RWPE1 (cell line): ENCODE measurements at regions not wholly inside any gene's neighbourhood (a gene's known extent, or its start where the extent isn't known, plus 50 kb on each side); places are given as distances from the start of the nearest gene placed in this dataset.
A peak's percentile ranks its signal among the peaks of the same experiment; 100 is the strongest.

Source experiments
- CTCF ChIA-PET: fragments of 350-600 bp; sonication (Branson Sonifier 250); formaldehyde crosslinking; extraction: SDS; loops from one replicate; lab custom pipeline; 2021; lab: Yijun Ruan, JAX
- POLR2A ChIA-PET: fragments of 400-600 bp; formaldehyde crosslinking; extraction: SDS; loops from one replicate; lab custom pipeline; 2020; ENCODE audit warnings: antibody characterized with exemption; ENCODE audit not compliant: low non-redundant PET; lab: Yijun Ruan, JAX
- DNase-seq: peaks from one replicate; pipeline ENCODE4 v3.0.0; 2012; ENCODE audit warnings: low spot score
- H3K27ac ChIP-seq: fragments of 450-650 bp; 2 replicates; pipeline ENCODE4 v1.5.1; 2017
- TF ChIP-seq, protein P1 (sequence below): fragments of 450-650 bp; conservative IDR thresholded peaks from 2 replicates; pipeline ENCODE4 v1.5.1; 2017; ENCODE audit warnings: low read depth, mild to moderate bottlenecking

- DNase-seq, result no peak
- POLR2A ChIA-PET, result no interaction called here
- CTCF ChIA-PET, result no interaction called here
- TF ChIP-seq, protein P1, sequence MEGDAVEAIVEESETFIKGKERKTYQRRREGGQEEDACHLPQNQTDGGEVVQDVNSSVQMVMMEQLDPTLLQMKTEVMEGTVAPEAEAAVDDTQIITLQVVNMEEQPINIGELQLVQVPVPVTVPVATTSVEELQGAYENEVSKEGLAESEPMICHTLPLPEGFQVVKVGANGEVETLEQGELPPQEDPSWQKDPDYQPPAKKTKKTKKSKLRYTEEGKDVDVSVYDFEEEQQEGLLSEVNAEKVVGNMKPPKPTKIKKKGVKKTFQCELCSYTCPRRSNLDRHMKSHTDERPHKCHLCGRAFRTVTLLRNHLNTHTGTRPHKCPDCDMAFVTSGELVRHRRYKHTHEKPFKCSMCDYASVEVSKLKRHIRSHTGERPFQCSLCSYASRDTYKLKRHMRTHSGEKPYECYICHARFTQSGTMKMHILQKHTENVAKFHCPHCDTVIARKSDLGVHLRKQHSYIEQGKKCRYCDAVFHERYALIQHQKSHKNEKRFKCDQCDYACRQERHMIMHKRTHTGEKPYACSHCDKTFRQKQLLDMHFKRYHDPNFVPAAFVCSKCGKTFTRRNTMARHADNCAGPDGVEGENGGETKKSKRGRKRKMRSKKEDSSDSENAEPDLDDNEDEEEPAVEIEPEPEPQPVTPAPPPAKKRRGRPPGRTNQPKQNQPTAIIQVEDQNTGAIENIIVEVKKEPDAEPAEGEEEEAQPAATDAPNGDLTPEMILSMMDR, result no peak
- H3K27ac ChIP-seq, result no peak overlapping the region
Observed at GRCh38 chr1:81115422-81115821, 685.3 kb upstream of the ADGRL2 start.

DNA sequence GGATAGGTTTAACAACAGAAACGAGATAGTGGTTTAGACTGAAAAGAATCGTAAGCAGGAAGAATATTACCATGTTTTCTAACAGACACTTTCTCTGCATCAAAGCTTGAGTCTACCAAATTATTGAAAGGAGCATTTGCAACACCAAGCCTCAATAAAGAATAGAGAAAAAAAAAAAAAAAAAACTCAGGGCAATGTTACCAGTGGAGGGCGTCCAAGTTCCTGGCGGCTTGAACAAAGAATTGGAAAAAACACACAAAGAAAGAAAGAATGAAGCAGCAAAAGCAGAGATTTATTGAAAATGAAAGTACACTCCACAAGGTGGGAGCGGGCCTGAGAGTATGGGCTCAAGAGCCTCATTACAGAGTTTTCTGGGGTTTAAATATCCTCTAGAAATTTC, 686.5 kb upstream of the ADGRL2 start:
- ChIA-PET POLR2A (no interaction called here), CTCF (no interaction called here)
- no peak for DNase-seq
- TF ChIP-seq, protein P1, result no peak
- H3K27ac ChIP-seq, result no peak overlapping the region

- TF ChIP-seq, protein P1, result no peak
- H3K27ac ChIP-seq, result no peak overlapping the region
- DNase-seq, result peak; percentile 2
- POLR2A ChIA-PET, result no interaction called here
- CTCF ChIA-PET, result interaction anchor here (0.5 kb wide), 1 partner anchor 211 kb away, joined by 4 read pairs; no protein-coding TSS in a partner anchor
Observed at GRCh38 chr1:81113688-81114087, 687.0 kb upstream of the ADGRL2 start.

- ChIA-PET POLR2A (no interaction called here), CTCF (no interaction called here)
- TF ChIP-seq, protein P1, result no peak
- H3K27ac ChIP-seq, result no peak overlapping the region
- peak; percentile 39 for DNase-seq
Observed at GRCh38 chr1:81111818-81112217, 688.9 kb upstream of the ADGRL2 start.

DNA sequence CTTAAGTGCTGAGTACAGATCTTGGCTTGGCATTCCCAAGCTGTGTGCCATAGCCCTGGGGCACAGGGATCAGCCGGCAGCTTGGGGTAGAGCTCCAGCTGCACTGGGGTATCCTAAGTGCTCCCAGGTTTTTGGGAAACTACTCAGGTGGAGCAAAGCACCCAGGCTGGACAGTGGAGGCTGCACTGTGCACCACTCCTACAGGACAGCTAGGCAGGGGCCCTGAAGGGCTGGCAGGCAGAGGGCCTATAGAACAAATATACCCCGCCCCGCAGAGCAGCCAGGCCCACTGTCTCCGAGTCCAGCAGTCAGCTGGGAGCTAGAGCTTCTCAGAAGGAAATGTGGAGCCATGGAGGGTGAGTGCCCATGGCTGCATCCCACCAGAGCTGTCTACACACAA, 691.7 kb upstream of the ADGRL2 start:
- ChIA-PET CTCF (no interaction called here), POLR2A (no interaction called here)
- DNase-seq, result no peak
- no peak overlapping the region for H3K27ac ChIP-seq
- TF ChIP-seq, protein P1, result no peak

DNA sequence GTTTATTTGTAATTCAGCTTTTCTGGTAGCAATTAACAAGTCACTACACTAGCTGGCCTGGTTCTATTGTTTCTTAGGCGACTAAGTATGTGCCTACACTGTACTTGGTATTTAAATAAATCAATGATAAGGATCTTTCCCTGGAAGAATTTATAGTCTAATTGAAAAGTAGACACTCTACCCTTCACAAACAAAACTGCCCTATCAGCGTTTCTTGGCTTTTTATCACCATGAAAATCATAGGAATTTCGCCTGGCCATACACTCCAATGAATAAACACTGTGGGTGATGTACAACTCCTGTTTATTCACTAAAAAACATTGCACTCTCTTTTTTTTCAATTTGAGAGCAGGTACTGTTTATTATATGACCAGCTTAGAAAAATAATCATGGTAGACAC, 702.9 kb upstream of the ADGRL2 start:
- ChIA-PET CTCF (no interaction called here), POLR2A (no interaction called here)
- TF ChIP-seq, protein P1, result no peak
- no peak overlapping the region for H3K27ac ChIP-seq
- DNase-seq, result no peak

DNA sequence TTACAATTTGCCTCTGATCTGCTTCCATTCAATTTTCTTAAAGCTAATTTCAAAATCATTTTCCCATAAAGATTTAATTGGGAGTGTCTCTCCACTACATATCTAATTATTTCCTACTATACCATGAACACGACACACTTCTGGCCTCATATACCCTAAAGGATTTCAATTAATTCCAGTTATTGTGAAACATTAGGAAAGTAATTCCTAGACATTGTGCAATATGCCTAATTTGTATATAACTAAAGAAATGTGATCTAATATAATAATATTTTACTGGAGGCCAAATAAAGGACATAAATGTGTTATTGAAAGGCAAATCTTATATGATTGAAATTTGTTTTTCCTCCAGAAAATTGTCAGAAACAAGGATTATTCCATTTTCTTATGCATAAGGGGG, 727.2 kb upstream of the ADGRL2 start:
- no peak overlapping the region for H3K27ac ChIP-seq
- TF ChIP-seq, protein P1, result no peak
- ChIA-PET CTCF (no interaction called here), POLR2A (no interaction called here)
- DNase-seq, result no peak
